T-helper 9 cell (primary cell): ENCODE measurements at regions not wholly inside any gene's neighbourhood (a gene's known extent, or its start where the extent isn't known, plus 50 kb on each side); places are given as distances from the start of the nearest gene placed in this dataset.

ENCODE experiments used
- DNase-seq: peaks from one replicate; pipeline ENCODE4 v3.0.0-alpha.2; 2020

DNA sequence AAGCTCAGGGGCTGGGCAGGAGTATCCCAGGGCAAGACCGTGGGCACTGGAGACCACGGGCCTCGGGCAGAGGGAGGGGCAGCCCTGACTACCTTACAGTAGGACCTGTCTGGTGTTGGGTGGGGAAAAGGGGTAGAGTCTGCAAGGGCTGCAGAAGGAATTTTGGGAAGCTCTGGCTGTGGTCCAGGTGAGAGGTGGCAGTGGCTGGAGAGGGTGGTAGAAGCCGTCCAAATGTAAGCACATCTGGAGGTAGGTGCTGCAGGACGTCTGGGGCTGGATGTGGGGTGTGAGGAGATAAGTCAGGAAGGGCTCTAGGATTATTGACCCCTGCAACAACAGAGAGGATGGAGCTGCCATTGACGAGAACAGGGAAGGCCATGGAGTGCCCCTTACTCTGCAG is 486.7 kb downstream of the EIPR1 start:
- no peak for DNase-seq

DNA sequence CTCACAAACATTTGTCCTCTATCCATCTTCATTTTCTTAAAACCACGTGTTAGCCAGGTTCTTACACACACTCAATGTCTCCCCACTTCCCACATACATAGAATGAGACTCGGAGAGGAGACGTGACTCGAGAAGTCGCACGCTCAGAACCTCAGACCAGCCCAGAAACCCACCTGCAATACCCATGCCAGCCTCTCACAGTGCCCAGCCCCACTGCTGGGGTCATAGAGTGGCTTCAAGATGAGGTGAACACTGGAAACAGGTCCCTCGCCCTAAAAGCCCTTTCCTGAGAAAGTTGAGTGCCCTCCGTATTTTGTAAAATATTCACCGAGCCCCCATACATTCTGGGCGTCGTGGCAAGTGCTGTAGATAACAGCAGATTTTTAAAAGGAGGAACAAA is 487.4 kb downstream of the EIPR1 start:
- no peak for DNase-seq

GRCh38 chr2:2889646-2890045 is 488.0 kb downstream of the EIPR1 start:
- DNase-seq: no peak

DNA sequence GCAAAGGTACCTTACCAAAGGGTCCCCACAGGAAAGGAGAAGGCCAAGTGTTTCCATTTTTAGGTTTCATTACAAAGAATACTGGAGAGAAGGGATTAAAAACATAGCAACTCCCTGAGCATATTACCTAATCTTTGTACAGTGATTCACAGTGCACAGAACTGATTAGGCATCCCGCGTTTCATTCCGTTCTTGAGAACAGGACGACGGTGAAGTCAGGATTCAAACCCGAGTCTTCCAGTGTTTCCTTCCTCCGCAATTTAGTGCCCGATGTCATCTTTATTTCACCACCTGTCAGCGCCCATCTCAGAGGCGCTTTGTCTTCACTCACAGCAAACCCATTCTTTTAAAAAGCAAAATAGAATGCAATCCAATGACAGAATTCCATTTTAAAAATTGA is 488.5 kb downstream of the EIPR1 start:
- DNase-seq: no peak

DNA sequence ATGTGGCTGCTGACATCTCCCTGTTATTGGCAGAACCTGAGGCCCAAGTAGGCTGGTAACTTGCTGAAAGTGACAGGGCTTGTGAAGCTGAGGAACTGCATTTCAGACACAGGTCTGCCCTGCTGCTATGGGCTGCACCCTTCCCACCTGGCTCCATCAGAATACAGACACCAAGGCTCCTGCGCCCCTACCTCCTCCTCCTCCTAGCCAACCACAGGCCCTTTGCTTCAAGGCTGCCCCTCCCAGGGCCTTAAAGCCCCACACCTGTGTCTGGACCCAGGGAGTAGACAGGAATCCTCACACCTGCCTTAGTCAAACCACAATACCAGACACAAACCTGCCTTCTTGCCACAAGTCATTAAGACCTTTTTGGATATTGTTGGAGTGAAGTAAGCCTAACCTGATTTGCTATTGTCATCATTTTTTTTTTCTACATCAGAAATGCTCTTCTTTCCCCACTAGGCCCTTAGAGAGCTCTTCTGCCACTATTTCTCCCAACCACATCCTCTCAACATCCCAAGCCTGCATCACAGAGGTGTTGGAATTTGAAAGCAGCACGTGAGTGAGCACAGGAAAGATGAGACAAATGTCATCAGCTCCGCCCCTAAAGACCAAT is 489.7 kb downstream of the EIPR1 start:
- DNase-seq: no peak

DNA sequence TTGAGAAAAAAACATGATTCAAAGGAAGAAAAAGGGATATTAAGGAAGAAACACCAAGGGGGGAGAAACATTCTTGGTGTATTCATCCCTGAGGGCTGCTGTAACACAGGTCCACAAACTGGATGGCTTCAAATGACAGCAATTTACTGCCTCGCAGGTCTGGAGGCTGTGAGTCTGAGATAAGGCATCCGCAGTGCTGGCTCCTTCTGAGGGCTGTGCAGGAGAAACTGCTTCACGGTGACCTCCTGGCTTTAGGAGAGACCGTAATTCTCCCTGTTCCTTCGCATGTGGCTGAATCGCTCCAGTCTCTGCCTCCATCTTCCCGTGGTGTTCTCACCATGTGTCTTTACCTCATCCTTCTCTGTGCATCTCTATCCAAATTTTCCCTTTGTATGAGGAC is 490.7 kb downstream of the EIPR1 start:
- DNase-seq: no peak

DNA sequence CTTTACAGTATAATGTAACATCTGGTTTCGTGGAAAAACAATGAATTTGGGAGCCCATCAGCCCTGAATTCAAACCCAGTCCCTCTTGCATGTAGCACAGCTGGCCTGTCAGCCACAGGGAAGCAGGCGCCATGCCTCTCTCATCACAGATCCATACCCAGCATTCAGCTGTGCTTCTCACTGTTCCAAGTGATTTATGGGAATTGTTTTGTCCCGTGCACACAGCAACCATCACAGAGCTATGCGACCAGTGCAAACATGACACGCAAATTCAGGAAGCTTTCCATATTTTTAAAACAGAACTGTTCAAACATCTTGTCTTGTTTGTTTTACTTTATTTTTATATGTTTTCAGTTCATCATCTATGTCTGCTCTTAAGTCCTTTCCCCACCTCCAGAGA is 496.1 kb downstream of the EIPR1 start:
- DNase-seq: no peak

- DNase-seq: no peak
These were observed 496.7 kb downstream of the EIPR1 start for GRCh38 chr2:2880938-2881337.

DNA sequence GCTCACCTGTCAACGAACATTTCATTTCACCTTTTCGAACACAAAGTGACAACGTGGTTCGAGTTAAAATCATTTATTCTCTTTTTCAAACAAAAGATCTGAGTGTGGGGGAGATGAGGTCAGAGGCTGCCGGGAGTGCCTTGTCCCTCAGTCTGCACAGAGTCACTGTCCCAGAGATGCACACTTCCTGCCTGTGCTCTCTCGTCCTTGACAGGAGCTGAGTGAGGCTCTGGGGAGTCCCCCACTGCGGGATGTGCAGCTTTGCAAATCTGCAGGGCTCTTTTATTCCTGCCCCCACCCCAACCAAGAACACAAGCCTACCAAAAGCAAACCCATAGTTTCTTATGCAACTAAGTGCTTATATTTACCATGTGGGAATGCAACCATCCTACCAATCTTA is 497.8 kb downstream of the EIPR1 start:
- no peak for DNase-seq

DNA sequence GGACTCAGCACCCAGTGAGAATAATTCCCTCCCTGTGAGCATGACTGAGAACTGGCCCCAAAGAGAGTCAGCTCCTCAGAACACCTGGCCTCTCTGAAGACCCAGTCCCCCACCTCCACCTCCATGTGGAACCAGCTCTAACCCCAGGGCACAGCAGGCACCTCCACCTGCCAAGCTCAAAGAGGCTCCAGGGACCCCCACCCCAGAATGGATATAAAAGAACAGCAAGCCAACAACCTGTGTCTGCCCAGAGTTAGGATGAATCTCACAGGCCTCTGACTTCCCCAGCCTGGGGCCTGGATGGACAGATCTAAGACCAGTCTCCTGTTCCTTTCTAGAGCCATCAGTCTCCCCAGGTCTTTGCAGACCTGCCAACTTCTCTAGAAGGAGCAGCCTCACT is 498.5 kb downstream of the EIPR1 start:
- DNase-seq: no peak

GRCh38 chr2:2877427-2877826 is 500.2 kb downstream of the EIPR1 start:
- no peak for DNase-seq

- DNase-seq: no peak
These were observed 501.0 kb downstream of the EIPR1 start for GRCh38 chr2:2876331-2877221.

DNA sequence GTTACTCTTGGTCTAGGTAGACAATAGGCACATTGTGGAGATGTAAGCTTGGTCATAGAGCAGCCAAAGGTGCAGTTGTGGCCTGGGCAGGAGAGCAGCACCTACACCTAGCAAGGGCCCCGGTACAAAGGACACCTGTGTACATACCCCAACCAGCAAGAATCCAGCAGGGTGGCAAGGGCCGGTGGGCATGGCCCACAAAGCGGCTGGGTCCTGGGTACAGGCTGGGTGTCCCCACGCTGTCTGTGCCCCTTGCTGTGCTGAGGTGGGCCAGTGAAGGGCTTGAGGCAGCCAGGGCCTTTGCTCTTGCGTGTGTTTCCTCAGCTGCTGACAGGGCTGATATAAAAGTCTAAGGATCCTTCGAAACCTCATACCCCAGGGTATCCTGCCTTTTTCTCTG is 501.8 kb downstream of the EIPR1 start:
- DNase-seq: no peak

GRCh38 chr2:2875296-2875695 is 502.3 kb downstream of the EIPR1 start:
- no peak for DNase-seq

- DNase-seq: no peak
These were observed 502.8 kb downstream of the EIPR1 start for GRCh38 chr2:2874805-2875204.

DNA sequence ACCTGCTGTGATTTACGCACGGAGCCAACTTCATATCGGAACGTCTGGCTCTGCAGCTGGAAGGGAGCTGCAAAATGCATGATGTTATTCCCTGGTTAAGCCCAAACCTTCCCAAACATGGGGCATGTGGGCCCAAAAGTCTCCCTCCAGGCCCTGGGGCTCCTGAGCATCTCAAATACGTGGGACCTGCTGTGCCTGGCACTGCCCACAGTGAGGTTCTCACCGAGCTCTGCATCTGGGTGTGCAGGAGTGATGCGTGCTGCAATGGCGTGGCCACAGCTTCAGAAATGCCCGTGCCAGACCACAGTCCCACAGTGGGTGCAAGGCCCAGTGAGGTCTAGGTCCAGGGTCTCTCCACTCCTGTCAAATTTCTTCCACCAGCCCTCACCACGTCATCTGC is 503.3 kb downstream of the EIPR1 start:
- no peak for DNase-seq

- no peak for DNase-seq
These were observed 504.2 kb downstream of the EIPR1 start for GRCh38 chr2:2873450-2873811.

- no peak for DNase-seq
These were observed 504.7 kb downstream of the EIPR1 start for GRCh38 chr2:2872713-2873449.

DNA sequence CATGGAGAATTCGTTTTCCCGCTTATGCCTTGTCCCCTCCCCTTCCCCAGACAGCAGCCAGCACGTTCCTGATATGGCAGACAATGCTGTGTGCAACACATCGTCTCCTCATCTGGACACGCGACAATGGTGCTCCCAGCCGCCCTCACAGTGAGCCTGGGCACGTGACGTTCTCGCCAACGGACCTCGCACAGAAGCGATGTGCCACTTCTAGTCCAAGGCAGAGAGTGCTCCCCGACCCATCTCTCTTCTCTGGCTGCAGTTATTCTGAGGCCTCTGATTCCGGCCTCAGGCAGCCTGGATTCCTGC is 505.4 kb downstream of the EIPR1 start:
- no peak for DNase-seq

- DNase-seq: no peak
These were observed 505.9 kb downstream of the EIPR1 start for GRCh38 chr2:2871480-2872308.

- DNase-seq: no peak
These were observed 507.5 kb downstream of the EIPR1 start for GRCh38 chr2:2870106-2870505.

GRCh38 chr2:2869553-2869952 is 508.1 kb downstream of the EIPR1 start:
- no peak for DNase-seq

- no peak for DNase-seq
These were observed 509.5 kb downstream of the EIPR1 start for GRCh38 chr2:2868085-2868484.
